SK-N-SH (cell line): ENCODE measurements at regions not wholly inside any gene's neighbourhood (a gene's known extent, or its start where the extent isn't known, plus 50 kb on each side); places are given as distances from the start of the nearest gene placed in this dataset.

Experiments
- EZH2phosphoT487 ChIP-seq: fragments of 200-600 bp; sonication (generic); IDR thresholded peaks from 2 replicates; pipeline ENCODE4 v1.6.1; 2017; ENCODE audit warnings: low read depth, mixed run types, mild to moderate bottlenecking, antibody characterized with exemption, moderate library complexity, borderline replicate concordance
- GABPA ChIP-seq: IDR thresholded peaks from 2 replicates; pipeline ENCODE4 v1.4.0; 2012; ENCODE audit warnings: low read depth, mild to moderate bottlenecking
- GATA2 ChIP-seq: sonication (generic); formaldehyde crosslinking; IDR thresholded peaks from 2 replicates; pipeline ENCODE4 v1.5.0; 2020; ENCODE audit warnings: mild to moderate bottlenecking, missing genetic modification reagents
- JUND ChIP-seq: IDR thresholded peaks from 2 replicates; pipeline ENCODE4 v1.4.0; 2012
- POLR2AphosphoS5 ChIP-seq: IDR thresholded peaks from 2 replicates; pipeline ENCODE4 v1.6.1; 2012; ENCODE audit warnings: low read depth, low read length
- RAD21 ChIP-seq: IDR thresholded peaks from 2 replicates; pipeline ENCODE4 v1.6.1; 2012; ENCODE audit warnings: mild to moderate bottlenecking, low read length
- RFX5 ChIP-seq: IDR thresholded peaks from 2 replicates; pipeline ENCODE4 v1.6.1; 2012; ENCODE audit warnings: mild to moderate bottlenecking, improper control_type of control experiment, low read length
- SMC3 ChIP-seq: IDR thresholded peaks from 2 replicates; pipeline ENCODE4 v1.6.1; 2012; ENCODE audit warnings: low read depth, low read length, improper control_type of control experiment
- TCF12 ChIP-seq: IDR thresholded peaks from 2 replicates; pipeline ENCODE4 v1.4.0; 2012
- TEAD4 ChIP-seq: IDR thresholded peaks from 2 replicates; pipeline ENCODE4 v1.4.0; 2012; ENCODE audit warnings: mild to moderate bottlenecking, borderline replicate concordance; ENCODE audit not compliant: insufficient read depth
- TF ChIP-seq, protein P1 (sequence below): fragments of 200-600 bp; sonication (generic); IDR thresholded peaks from 2 replicates; pipeline ENCODE4 v1.6.1; 2017; ENCODE audit warnings: antibody characterized with exemption, mild to moderate bottlenecking, moderate library complexity
- TF ChIP-seq, protein P2 (sequence below): IDR thresholded peaks from 2 replicates; pipeline ENCODE4 v1.4.0; 2012; ENCODE audit warnings: low read depth, borderline replicate concordance

DNA sequence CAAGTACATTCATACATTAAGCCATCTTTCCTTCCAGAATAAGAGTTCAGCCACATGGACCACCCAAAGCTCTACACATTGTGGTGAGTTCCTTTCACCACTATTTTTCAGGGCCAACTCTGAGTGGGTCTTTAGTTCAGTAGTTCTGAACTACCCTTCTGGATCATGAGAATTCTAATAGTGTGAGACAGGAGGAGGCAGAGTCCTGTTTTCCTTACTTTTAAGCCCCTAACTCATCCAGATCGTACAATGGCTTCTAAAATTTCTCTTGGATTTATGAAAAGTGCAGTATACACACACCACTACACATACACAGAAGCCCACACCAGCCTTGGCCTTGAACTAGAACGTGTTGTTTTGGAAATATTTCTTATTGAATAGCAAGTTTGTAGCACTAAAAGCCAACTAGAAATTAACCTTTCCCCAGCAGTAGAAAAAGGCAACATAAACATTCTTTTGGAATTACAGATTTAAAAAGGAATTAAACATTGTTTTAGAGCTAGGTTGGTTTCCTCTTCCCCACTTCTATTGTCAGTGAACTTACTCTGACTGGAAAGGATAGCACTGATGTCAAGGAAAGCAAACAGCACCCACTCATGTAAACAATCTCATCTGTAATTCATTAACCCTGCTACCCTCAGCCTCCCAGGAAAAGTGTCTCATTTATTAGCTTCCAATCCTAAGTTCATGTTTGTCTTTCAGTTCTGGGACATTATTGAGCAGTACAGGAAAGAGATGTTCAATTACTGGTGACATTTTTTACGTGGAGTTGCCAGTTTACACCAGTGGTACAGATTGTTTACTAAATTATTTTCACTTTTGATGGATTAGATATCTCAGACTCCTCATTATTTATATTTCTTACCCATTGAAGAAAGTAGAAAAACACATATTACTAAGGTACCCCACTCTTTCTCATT, 95.7 kb upstream of the AGTR1 start:
- no peak for TF ChIP-seq GABPA
- no peak for TF ChIP-seq GATA2
- no peak for TF ChIP-seq POLR2AphosphoS5
- no peak for TF ChIP-seq RFX5
- TF ChIP-seq TEAD4 = no peak
- TF ChIP-seq, protein P1, sequence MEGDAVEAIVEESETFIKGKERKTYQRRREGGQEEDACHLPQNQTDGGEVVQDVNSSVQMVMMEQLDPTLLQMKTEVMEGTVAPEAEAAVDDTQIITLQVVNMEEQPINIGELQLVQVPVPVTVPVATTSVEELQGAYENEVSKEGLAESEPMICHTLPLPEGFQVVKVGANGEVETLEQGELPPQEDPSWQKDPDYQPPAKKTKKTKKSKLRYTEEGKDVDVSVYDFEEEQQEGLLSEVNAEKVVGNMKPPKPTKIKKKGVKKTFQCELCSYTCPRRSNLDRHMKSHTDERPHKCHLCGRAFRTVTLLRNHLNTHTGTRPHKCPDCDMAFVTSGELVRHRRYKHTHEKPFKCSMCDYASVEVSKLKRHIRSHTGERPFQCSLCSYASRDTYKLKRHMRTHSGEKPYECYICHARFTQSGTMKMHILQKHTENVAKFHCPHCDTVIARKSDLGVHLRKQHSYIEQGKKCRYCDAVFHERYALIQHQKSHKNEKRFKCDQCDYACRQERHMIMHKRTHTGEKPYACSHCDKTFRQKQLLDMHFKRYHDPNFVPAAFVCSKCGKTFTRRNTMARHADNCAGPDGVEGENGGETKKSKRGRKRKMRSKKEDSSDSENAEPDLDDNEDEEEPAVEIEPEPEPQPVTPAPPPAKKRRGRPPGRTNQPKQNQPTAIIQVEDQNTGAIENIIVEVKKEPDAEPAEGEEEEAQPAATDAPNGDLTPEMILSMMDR = no peak
- TF ChIP-seq SMC3 = no peak
- TF ChIP-seq EZH2phosphoT487 = no peak
- TF ChIP-seq JUND = no peak
- no peak for TF ChIP-seq RAD21
- TF ChIP-seq TCF12 = no peak
- TF ChIP-seq, protein P2, sequence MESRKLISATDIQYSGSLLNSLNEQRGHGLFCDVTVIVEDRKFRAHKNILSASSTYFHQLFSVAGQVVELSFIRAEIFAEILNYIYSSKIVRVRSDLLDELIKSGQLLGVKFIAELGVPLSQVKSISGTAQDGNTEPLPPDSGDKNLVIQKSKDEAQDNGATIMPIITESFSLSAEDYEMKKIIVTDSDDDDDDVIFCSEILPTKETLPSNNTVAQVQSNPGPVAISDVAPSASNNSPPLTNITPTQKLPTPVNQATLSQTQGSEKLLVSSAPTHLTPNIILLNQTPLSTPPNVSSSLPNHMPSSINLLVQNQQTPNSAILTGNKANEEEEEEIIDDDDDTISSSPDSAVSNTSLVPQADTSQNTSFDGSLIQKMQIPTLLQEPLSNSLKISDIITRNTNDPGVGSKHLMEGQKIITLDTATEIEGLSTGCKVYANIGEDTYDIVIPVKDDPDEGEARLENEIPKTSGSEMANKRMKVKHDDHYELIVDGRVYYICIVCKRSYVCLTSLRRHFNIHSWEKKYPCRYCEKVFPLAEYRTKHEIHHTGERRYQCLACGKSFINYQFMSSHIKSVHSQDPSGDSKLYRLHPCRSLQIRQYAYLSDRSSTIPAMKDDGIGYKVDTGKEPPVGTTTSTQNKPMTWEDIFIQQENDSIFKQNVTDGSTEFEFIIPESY = no peak
